DMS114 treated with DMSO at 0.1 percent for 48 hours (cell line): ENCODE measurements at regions not wholly inside any gene's neighbourhood (a gene's known extent, or its start where the extent isn't known, plus 50 kb on each side); places are given as distances from the start of the nearest gene placed in this dataset.
"Not testable (repeated sequence)": the region's sequence is repeated elsewhere in the genome, so short reads cannot be mapped to it uniquely, and the experiment has no call there.

ENCODE experiments used
- DNase-seq: peaks from one replicate; lab custom pipeline; 2025; ENCODE audit not compliant: unreplicated experiment; lab: John Stamatoyannopoulos, UW

GRCh38 chr20:47842950-47843349 is 57.7 kb upstream of the SULF2 start:
- not testable (repeated sequence) for DNase-seq

GRCh38 chr20:47842004-47842403 is 56.7 kb upstream of the SULF2 start:
- not testable (repeated sequence) for DNase-seq

DNA sequence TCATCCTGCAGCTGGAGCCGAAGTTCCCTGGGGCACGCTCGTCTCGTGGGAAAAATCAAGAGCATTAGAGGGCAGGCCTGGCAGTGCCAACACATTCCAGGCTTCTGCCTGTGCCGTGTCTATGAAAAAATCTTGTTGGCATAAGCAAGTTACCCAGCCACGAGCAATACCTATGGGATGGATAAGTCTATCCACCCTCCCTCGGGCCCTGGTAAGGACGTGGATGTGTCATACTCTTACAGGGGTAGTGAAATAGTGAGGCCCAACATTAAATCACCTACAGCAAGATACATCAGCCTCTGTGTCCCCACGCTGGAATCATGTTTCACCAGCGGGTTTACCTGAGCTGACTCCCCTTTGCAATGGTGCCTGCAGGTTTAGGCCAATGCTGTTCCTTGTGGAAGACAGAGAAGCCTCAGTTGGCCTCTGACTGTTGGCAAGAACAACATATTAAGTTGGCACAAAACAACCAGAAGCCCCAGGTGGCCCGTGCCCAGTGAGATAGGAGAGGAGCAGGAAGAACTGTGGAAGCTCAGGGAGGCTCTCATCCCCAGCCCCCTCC is 51.1 kb upstream of the SULF2 start:
- not testable (repeated sequence) for DNase-seq
